ENCODE measurements at regions not wholly inside any gene's neighbourhood (a gene's known extent, or its start where the extent isn't known, plus 50 kb on each side); places are given as distances from the start of the nearest gene placed in this dataset.

GRCh38 chr4:64001229-64001898 lies 407.9 kb downstream of the TECRL start:
- Histone ChIP-seq H3K9ac (no peak overlapping the region), H3K4me1 (ENCODE audit: control insufficient read depth in 1 of 2, insufficient read depth in 2 of 2, low read depth in 1 of 2, low read length in 1 of 2) (no peaks in the 10 kb centered on the region), H3K27me3 (ENCODE audit: insufficient read depth) (no peaks in the 10 kb centered on the region), H3K9me3 (no peaks in the 10 kb centered on the region), H2AFZ (ENCODE audit: low read depth) (no peak overlapping the region), H3K4me3 (ENCODE audit: low read depth in 2 of 2, low read length in 1 of 2) (no peak overlapping the region), H3K36me3 (replicated peaks in 1 of 2; ENCODE audit: control insufficient read depth in 1 of 2, insufficient read depth in 2 of 2, low read length in 1 of 2) (no peaks in the 10 kb centered on the region), H3K79me2 (ENCODE audit: insufficient read depth) (no peaks in the 10 kb centered on the region), H3F3A (replicated peaks; ENCODE audit: insufficient read depth) (no peaks in the 10 kb centered on the region), H3K9me2 (no peaks in the 10 kb centered on the region), H3K4me2 (no peak overlapping the region), H4K20me1 (ENCODE audit: insufficient read depth) (no peaks in the 10 kb centered on the region), H3K27ac (ENCODE audit: low read depth in 2 of 2, low read length in 1 of 2) (no peak overlapping the region)
- no peak for TF ChIP-seq CHD2 (IDR thresholded peaks at IDR 0.05; ENCODE audit: low read length, partially characterized antibody)
- TF ChIP-seq ELF1 (IDR thresholded peaks at IDR 0.05) = no peak
- TF ChIP-seq USF1 (IDR thresholded peaks at IDR 0.05; ENCODE audit: borderline replicate concordance, low read depth) = no peak
- TF ChIP-seq GATA2 (CRISPR knock-in tag; IDR thresholded peaks at IDR 0.05) = no peak
- TF ChIP-seq SIN3A (IDR thresholded peaks at IDR 0.05; ENCODE audit: borderline replicate concordance, low read depth, low read length) = no peak
- TF ChIP-seq PBX3 (IDR thresholded peaks at IDR 0.05) = no peak
- no peak for TF ChIP-seq REST (IDR thresholded peaks at IDR 0.05; ENCODE audit: low read depth, low read length)
- no peak for TF ChIP-seq NFIC (IDR thresholded peaks at IDR 0.05; ENCODE audit: borderline replicate concordance)
- 11% methylated on average over 5 of the region's 5 CpGs for WGBS (ENCODE audit: low lambda C conversion rate)
- DNase-seq = no peak
- ChIA-PET CTCF (no interaction called here), POLR2A (no interaction called here)

- Histone ChIP-seq H3K4me2 (no peak overlapping the region), H2AFZ (ENCODE audit: low read depth) (no peak overlapping the region), H3K27ac (ENCODE audit: low read depth in 2 of 2, low read length in 1 of 2) (no peak overlapping the region), H4K20me1 (ENCODE audit: insufficient read depth) (no peaks in the 10 kb centered on the region), H3K4me1 (ENCODE audit: control insufficient read depth in 1 of 2, insufficient read depth in 2 of 2, low read depth in 1 of 2, low read length in 1 of 2) (no peaks in the 10 kb centered on the region), H3F3A (replicated peaks; ENCODE audit: insufficient read depth) (no peaks in the 10 kb centered on the region), H3K36me3 (replicated peaks in 1 of 2; ENCODE audit: control insufficient read depth in 1 of 2, insufficient read depth in 2 of 2, low read length in 1 of 2) (no peaks in the 10 kb centered on the region), H3K9me2 (no peaks in the 10 kb centered on the region), H3K9ac (no peak overlapping the region), H3K4me3 (ENCODE audit: low read depth in 2 of 2, low read length in 1 of 2) (no peak overlapping the region), H3K27me3 (ENCODE audit: insufficient read depth) (no peaks in the 10 kb centered on the region), H3K79me2 (ENCODE audit: insufficient read depth) (no peaks in the 10 kb centered on the region), H3K9me3 (no peaks in the 10 kb centered on the region)
- ChIA-PET CTCF (no interaction called here), POLR2A (no interaction called here)
- TF ChIP-seq JUND (IDR thresholded peaks at IDR 0.05) = no peak
- no peak for TF ChIP-seq SMC3 (IDR thresholded peaks at IDR 0.05; ENCODE audit: low read depth, low read length)
- no peak for TF ChIP-seq YY1 (IDR thresholded peaks at IDR 0.05; ENCODE audit: low read depth)
- no peak for TF ChIP-seq RAD21 (IDR thresholded peaks at IDR 0.05; ENCODE audit: low read length)
- TF ChIP-seq RXRA (IDR thresholded peaks at IDR 0.05; ENCODE audit: borderline replicate concordance, low read depth) = no peak
- no peak for TF ChIP-seq CHD2 (IDR thresholded peaks at IDR 0.05; ENCODE audit: low read length, partially characterized antibody)
- no peak for TF ChIP-seq PBX3 (IDR thresholded peaks at IDR 0.05)
- no peak for TF ChIP-seq POLR2AphosphoS5 (IDR thresholded peaks at IDR 0.05; ENCODE audit: low read depth, low read length)
- TF ChIP-seq FOXM1 (IDR thresholded peaks at IDR 0.05; ENCODE audit: low read depth) = no peak
- no peak for TF ChIP-seq USF1 (IDR thresholded peaks at IDR 0.05; ENCODE audit: borderline replicate concordance, low read depth)
- no peak for TF ChIP-seq TCF12 (IDR thresholded peaks at IDR 0.05)
- no peak for TF ChIP-seq RCOR1 (IDR thresholded peaks at IDR 0.05; ENCODE audit: low read length)
- no peak for TF ChIP-seq MEF2A (IDR thresholded peaks at IDR 0.05; ENCODE audit: borderline replicate concordance, low read depth)
- TF ChIP-seq FOXJ3 (CRISPR knock-in tag; IDR thresholded peaks at IDR 0.05) = no peak
- no peak for TF ChIP-seq RFX5 (IDR thresholded peaks at IDR 0.05; ENCODE audit: low read length)
- no peak for TF ChIP-seq TAF1 (IDR thresholded peaks at IDR 0.05; ENCODE audit: borderline replicate concordance, low read depth, low read length)
- TF ChIP-seq EP300 (IDR thresholded peaks at IDR 0.05; ENCODE audit: borderline replicate concordance in 1 of 2, low read depth in 1 of 2, low read length in 1 of 2) = no peak
- no peak for TF ChIP-seq SIN3A (IDR thresholded peaks at IDR 0.05; ENCODE audit: borderline replicate concordance, low read depth, low read length)
- DNase-seq = no peak
Measured at GRCh38 chr4:64000241-64000640, 409.0 kb downstream of the TECRL start.
